CD4-positive, alpha-beta memory T cell (primary cell): ENCODE measurements at regions not wholly inside any gene's neighbourhood (a gene's known extent, or its start where the extent isn't known, plus 50 kb on each side); places are given as distances from the start of the nearest gene placed in this dataset.

Source experiments
- CTCF ChIA-PET: fragments of 350-600 bp; sonication (Branson Sonifier 250); formaldehyde crosslinking; loops from one replicate; lab custom pipeline; 2021; ENCODE audit warnings: inconsistent platforms; ENCODE audit not compliant: partially characterized antibody; lab: Charles Lee
- POLR2A ChIA-PET: fragments of 350-600 bp; sonication (Branson Sonifier 250); formaldehyde crosslinking; loops from one replicate; lab custom pipeline; 2021; ENCODE audit not compliant: partially characterized antibody; lab: Charles Lee
- DNase-seq, 5 donors: peaks; one replicate each; pipeline versions ENCODE4 v3.0.0 to v3.0.0-alpha.2; 2020 to 2022; ENCODE audit warnings: mixed read lengths in 1 of 5
- H3K27ac ChIP-seq: one replicate; pipeline ENCODE4 v1.7.0; 2013; ENCODE audit warnings: low read depth, low read length
- H3K27me3 ChIP-seq: 2 replicates; pipeline ENCODE4 v1.7.0; 2013; ENCODE audit warnings: mild to moderate bottlenecking, low read length, moderate library complexity; ENCODE audit not compliant: insufficient read depth
- H3K36me3 ChIP-seq: 2 replicates; pipeline ENCODE4 v1.7.0; 2013; ENCODE audit warnings: mild to moderate bottlenecking, low read length, moderate library complexity; ENCODE audit not compliant: insufficient read depth
- H3K4me1 ChIP-seq: 2 replicates; pipeline ENCODE4 v1.7.0; 2013; ENCODE audit warnings: mild to moderate bottlenecking, low read length, moderate library complexity; ENCODE audit not compliant: insufficient read depth
- H3K4me3 ChIP-seq, 2 donors: one replicate each; pipeline ENCODE4 v1.7.0; 2013; ENCODE audit warnings: low read length in 2 of 2, mild to moderate bottlenecking in 1 of 2
- H3K9me3 ChIP-seq, 2 donors: one replicate each; pipeline ENCODE4 v1.7.0; 2013; ENCODE audit warnings: low read length in 2 of 2, control low read depth in 1 of 2; ENCODE audit not compliant: control insufficient read depth in 1 of 2
- H3K27ac Mint-ChIP-seq, 7 donors: one replicate each; pipeline ENCODE4 v1.8.0; 2020 to 2021; ENCODE audit warnings: mixed read lengths in 7 of 7, mild to moderate bottlenecking in 6 of 7, inconsistent platforms in 3 of 7, moderate library complexity in 3 of 7
- H3K27me3 Mint-ChIP-seq, 2 donors: one replicate each; pipeline ENCODE4 v1.8.0; 2020 to 2021; ENCODE audit warnings: mixed read lengths in 2 of 2
- H3K36me3 Mint-ChIP-seq, 2 donors: one replicate each; pipeline ENCODE4 v1.8.0; 2020 to 2021; ENCODE audit warnings: mixed read lengths in 2 of 2, inconsistent platforms in 1 of 2, mild to moderate bottlenecking in 1 of 2
- H3K4me1 Mint-ChIP-seq, 4 donors: one replicate each; pipeline ENCODE4 v1.8.0; 2020 to 2021; ENCODE audit warnings: mixed read lengths in 4 of 4, mild to moderate bottlenecking in 1 of 4
- H3K4me3 Mint-ChIP-seq, 8 donors: one replicate each; pipeline ENCODE4 v1.8.0; 2020 to 2021; ENCODE audit warnings: mixed read lengths in 8 of 8, mild to moderate bottlenecking in 7 of 8, moderate library complexity in 6 of 8, inconsistent platforms in 3 of 8
- H3K9me3 Mint-ChIP-seq, 8 donors: one replicate each; pipeline ENCODE4 v1.8.0; 2020 to 2021; ENCODE audit warnings: mixed read lengths in 8 of 8, mild to moderate bottlenecking in 5 of 8, inconsistent platforms in 3 of 8, moderate library complexity in 1 of 8
- intact Hi-C: fragments of 100-400 bp; cut with micrococcal nuclease; formaldehyde crosslinking; loops from one replicate; pipeline ENCODE4 v1.15.1; 2023

DNA sequence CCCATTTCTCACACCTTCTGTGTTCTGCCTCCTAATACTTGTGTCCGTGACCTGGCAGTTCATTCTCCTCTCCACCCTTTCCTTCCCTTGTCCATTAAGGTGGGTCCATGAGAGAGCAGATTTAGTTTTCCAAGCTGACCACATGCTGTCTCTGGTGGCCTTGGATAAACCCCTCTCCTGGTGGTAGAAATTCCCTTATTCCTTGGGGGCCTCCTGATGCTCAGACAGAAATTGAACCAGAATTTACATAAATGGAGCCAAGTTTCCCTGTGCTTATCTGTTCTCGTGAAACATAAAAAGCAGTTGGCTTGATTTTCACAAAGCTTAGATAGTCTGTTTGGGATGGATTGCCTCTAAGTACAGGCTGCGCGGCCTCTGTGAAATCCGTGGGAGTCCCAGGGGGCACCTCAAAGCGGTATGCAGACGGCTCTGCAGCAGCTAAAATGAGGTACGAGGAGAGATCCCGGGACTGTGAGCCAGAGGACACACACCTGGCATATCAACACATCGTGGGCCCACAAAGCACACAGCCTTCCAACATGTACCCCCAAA lies 101.0 kb upstream of the NMNAT3 start:
- H3K4me3 Mint-ChIP-seq = no peak overlapping the region
- intact Hi-C loops = no loop called here
- Histone ChIP-seq H3K4me1 (no peaks in the 10 kb centered on the region), H3K4me3 (no peak overlapping the region), H3K36me3 (no peaks in the 10 kb centered on the region), H3K27me3 (no peaks in the 10 kb centered on the region), H3K27ac (no peak overlapping the region), H3K9me3 (no peaks in the 10 kb centered on the region)
- no peak overlapping the region for H3K27ac Mint-ChIP-seq
- H3K4me1 Mint-ChIP-seq = no peaks in the 10 kb centered on the region
- H3K27me3 Mint-ChIP-seq = no peaks in the 10 kb centered on the region
- ChIA-PET CTCF (no interaction called here), POLR2A (no interaction called here)
- no peaks in the 10 kb centered on the region for H3K9me3 Mint-ChIP-seq
- no peaks in the 10 kb centered on the region for H3K36me3 Mint-ChIP-seq
- no peak for DNase-seq

DNA sequence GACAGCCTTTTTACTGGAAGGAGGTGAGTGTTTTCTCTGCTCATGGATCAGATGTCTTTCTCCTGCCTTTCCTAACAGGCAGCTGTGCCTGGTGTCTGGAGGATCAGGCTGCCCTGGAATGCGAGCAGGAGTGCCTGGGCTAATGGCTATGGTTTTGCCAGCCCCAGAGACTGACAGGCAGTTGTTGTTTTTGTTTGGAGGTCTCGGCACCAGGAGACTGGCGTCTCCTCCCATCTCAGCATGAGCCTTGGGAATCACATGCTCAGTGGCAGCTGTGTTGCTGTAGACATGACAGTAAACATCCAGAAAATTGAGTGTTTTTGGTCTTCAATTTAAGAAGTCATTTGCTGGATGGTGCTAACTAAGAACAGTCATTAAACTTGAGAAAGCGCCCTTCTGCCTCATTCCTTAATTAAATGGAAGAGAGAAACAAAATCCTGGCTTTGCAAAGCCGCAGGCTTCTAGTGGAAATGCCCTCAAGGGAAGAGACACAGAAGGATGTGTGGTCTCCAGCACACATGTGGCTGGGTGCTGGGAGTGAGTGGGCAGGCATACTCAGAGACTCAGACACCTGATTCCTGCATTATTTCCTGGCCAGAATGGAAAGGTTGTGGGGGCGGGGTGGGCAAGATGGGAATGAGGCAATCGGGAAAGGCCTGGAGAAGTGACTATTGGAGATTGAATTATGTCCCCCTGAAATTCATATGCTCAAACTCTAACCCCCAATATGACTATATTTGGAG lies 97.0 kb upstream of the NMNAT3 start:
- Histone ChIP-seq H3K36me3 (no peaks in the 10 kb centered on the region), H3K9me3 (no peaks in the 10 kb centered on the region), H3K27me3 (no peaks in the 10 kb centered on the region), H3K4me3 (no peak overlapping the region), H3K4me1 (no peaks in the 10 kb centered on the region), H3K27ac (no peak overlapping the region)
- H3K4me3 Mint-ChIP-seq = no peak overlapping the region
- intact Hi-C loops = no loop called here
- H3K27me3 Mint-ChIP-seq = no peaks in the 10 kb centered on the region
- DNase-seq = no peak
- H3K9me3 Mint-ChIP-seq = peaks cover 0 to 2% (median 0%) of the 10 kb centered on the region in 8 donors
- ChIA-PET CTCF (no interaction called here), POLR2A (no interaction called here)
- H3K36me3 Mint-ChIP-seq = no peaks in the 10 kb centered on the region
- no peaks in the 10 kb centered on the region for H3K4me1 Mint-ChIP-seq
- H3K27ac Mint-ChIP-seq = no peak overlapping the region

DNA sequence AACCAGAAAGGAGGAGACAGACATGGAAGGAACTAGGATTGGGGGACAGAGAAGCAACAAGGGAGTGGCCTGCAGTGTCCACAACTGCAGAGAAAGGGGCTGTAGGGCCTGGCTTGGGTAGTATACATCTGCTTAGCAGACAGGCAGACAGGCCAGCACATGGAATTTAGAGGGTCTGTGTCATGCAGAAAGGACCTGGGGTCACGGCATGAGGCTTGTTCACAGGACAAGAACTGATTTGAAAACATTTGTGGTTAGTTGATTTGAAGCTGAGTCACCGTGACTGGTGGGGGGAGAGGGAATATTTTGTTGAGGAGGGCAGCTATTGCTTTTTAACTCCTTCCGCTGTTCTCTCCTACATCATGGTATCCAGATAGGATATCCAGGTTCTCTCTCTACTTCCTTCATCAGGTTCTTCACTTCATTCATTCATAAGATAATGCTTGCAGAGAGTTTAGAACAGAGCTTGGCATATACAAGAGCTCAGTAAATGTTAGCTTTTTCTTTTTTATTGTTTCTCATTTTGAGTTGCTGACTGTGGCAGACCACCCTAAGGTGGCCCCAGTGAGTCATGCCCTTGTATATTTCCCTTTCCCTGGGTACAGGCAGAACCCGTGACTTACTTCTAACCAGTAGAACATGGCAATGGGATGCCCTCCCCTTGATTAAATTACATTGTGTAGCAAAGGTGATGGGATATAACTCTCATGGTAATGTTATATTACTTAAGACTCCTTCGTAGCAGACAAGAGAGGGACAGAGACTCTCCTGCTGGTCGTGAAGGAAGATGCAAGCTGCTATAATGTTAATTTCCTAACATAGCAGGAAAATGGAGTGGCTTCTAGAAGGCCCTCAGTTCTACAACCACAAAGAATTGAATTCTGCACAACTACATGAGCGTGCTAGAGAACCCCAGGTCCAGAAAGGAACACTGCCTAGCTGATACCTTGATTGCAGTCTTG lies 95.0 kb upstream of the NMNAT3 start:
- H3K4me1 ChIP-seq = no peaks in the 10 kb centered on the region
- H3K27ac ChIP-seq = no peak overlapping the region
- no peaks in the 10 kb centered on the region for H3K36me3 Mint-ChIP-seq
- no peaks in the 10 kb centered on the region for H3K27me3 ChIP-seq
- no peaks in the 10 kb centered on the region for H3K27me3 Mint-ChIP-seq
- no peaks in the 10 kb centered on the region for H3K9me3 ChIP-seq
- DNase-seq = no peak
- CTCF ChIA-PET = no interaction called here
- no peak overlapping the region for H3K4me3 ChIP-seq
- no peaks in the 10 kb centered on the region for H3K36me3 ChIP-seq
- no peak overlapping the region for H3K4me3 Mint-ChIP-seq
- intact Hi-C loops = no loop called here
- peaks cover 0 to 3% (median 0%) of the 10 kb centered on the region in 8 donors for H3K9me3 Mint-ChIP-seq
- POLR2A ChIA-PET = no interaction called here
- H3K27ac Mint-ChIP-seq = no peak overlapping the region
- no peaks in the 10 kb centered on the region for H3K4me1 Mint-ChIP-seq

DNA sequence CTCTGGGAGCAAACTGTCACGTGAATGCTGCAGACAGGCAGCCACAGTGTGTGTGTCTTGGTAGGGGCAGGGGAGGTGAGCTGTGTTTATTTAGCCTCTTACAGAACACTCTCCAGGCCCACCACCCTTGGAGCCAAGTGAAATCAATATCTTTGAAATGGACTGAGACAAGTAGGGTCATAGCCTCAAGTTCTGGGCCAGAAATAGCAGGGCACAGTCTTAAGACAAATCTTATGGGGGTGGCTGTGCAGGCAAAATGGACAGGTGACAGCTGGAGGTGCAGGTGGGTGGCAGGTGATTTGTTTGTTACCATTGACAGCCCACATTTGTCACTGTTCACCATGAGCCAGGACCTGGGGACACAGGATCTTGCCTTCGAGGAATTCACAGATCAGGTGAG lies 93.6 kb upstream of the NMNAT3 start:
- Histone ChIP-seq H3K27me3 (no peaks in the 10 kb centered on the region), H3K9me3 (no peaks in the 10 kb centered on the region), H3K4me3 (no peak overlapping the region), H3K27ac (no peak overlapping the region), H3K4me1 (no peaks in the 10 kb centered on the region), H3K36me3 (no peaks in the 10 kb centered on the region)
- Mint-ChIP-seq H3K36me3 (no peaks in the 10 kb centered on the region), H3K9me3 (peaks cover 0 to 3% (median 0%) of the 10 kb centered on the region in 8 donors), H3K27ac (no peak overlapping the region), H3K4me1 (no peaks in the 10 kb centered on the region), H3K27me3 (no peaks in the 10 kb centered on the region), H3K4me3 (no peak overlapping the region)
- ChIA-PET POLR2A (no interaction called here), CTCF (no interaction called here)
- no peak for DNase-seq
- intact Hi-C loops = no loop called here

DNA sequence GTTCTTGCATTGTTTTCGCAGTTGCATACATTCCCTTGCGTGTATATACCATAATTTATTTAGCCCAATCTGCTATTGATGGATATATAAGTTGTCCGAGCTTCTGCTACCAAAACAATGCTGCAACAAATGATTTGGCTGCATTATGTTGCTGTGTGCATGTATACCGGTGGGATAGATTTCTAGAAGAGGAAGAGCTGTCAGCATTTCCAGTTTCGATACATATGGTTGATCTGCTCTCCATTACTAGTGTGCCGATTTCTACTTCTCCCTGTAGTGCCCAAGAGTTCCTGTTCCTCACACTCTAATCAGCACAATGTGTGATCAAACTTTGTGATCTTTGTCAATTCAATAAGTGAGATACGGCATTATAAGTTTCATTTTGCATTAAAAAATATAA lies 92.8 kb upstream of the NMNAT3 start:
- no peaks in the 10 kb centered on the region for H3K36me3 Mint-ChIP-seq
- H3K4me3 Mint-ChIP-seq = no peak overlapping the region
- no peaks in the 10 kb centered on the region for H3K27me3 ChIP-seq
- H3K9me3 ChIP-seq = no peaks in the 10 kb centered on the region
- H3K4me3 ChIP-seq = no peak overlapping the region
- H3K4me1 Mint-ChIP-seq = no peaks in the 10 kb centered on the region
- H3K4me1 ChIP-seq = no peaks in the 10 kb centered on the region
- no peaks in the 10 kb centered on the region for H3K27me3 Mint-ChIP-seq
- no peak overlapping the region for H3K27ac ChIP-seq
- H3K27ac Mint-ChIP-seq = no peak overlapping the region
- CTCF ChIA-PET = no interaction called here
- intact Hi-C loops = no loop called here
- peaks cover 0 to 3% (median 0%) of the 10 kb centered on the region in 8 donors for H3K9me3 Mint-ChIP-seq
- no peak for DNase-seq
- no peaks in the 10 kb centered on the region for H3K36me3 ChIP-seq
- POLR2A ChIA-PET = no interaction called here

DNA sequence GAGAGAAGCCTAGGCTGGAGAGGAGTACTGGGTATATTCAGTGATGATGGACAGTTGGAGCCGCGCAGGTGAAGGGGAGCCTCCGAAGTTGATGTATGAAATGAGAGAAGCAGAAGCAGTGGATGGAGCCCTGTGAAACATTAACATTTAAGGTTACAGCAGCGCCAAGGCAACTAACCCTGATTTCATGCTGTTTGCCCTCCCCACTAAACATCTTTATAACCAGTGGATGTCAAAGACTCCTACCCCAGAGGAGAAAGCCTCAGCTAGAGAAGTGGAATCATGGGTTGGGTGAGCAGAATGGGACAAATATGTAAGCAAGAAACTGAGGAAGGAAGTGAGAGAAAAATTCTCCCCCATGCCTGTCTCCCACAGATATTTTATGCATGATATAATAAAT lies 92.0 kb upstream of the NMNAT3 start:
- intact Hi-C loops = no loop called here
- CTCF ChIA-PET = no interaction called here

DNA sequence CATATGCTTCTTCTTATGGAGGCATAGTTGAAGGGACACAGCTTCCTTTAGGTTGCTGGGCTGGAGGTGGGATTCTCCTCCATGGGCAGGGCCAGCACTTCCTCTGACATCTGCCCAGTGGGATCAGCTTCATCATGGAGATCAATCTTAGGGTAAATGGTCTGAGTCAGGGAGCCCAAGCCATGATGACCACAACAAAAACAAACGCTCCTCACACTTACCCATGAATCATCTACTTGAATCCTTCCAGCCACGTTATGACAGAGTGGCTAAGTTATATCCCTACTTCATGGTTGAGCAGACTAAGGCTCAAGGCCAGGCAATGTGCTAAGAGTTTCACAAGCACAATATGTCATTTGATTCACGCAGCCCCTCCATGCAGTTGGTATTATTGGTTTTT lies 87.2 kb upstream of the NMNAT3 start:
- peaks cover 0 to 1% (median 0%) of the 10 kb centered on the region in 8 donors for H3K9me3 Mint-ChIP-seq
- POLR2A ChIA-PET = no interaction called here
- H3K36me3 Mint-ChIP-seq = no peaks in the 10 kb centered on the region
- Histone ChIP-seq H3K9me3 (no peaks in the 10 kb centered on the region), H3K4me3 (no peak overlapping the region), H3K27ac (no peak overlapping the region), H3K27me3 (no peaks in the 10 kb centered on the region), H3K36me3 (no peaks in the 10 kb centered on the region), H3K4me1 (no peaks in the 10 kb centered on the region)
- no peak for DNase-seq
- peaks cover 0 to 4% (median 1%) of the 10 kb centered on the region in 4 donors for H3K4me1 Mint-ChIP-seq
- H3K27me3 Mint-ChIP-seq = no peaks in the 10 kb centered on the region
- no peak overlapping the region for H3K27ac Mint-ChIP-seq
- intact Hi-C loops = no loop called here
- H3K4me3 Mint-ChIP-seq = no peak overlapping the region
- CTCF ChIA-PET = no interaction called here

More for the DNA sequence above, 92.0 kb upstream of the NMNAT3 start:
- Histone ChIP-seq H3K27ac (no peak overlapping the region), H3K36me3 (no peaks in the 10 kb centered on the region), H3K27me3 (no peaks in the 10 kb centered on the region), H3K4me1 (no peaks in the 10 kb centered on the region), H3K9me3 (no peaks in the 10 kb centered on the region), H3K4me3 (no peak overlapping the region)
- no peaks in the 10 kb centered on the region for H3K4me1 Mint-ChIP-seq
- no peak for DNase-seq
- peaks cover 0 to 3% (median 0%) of the 10 kb centered on the region in 8 donors for H3K9me3 Mint-ChIP-seq
- no peak overlapping the region for H3K27ac Mint-ChIP-seq
- no peaks in the 10 kb centered on the region for H3K27me3 Mint-ChIP-seq
- POLR2A ChIA-PET = no interaction called here
- no peak overlapping the region for H3K4me3 Mint-ChIP-seq
- no peaks in the 10 kb centered on the region for H3K36me3 Mint-ChIP-seq
